Activated CD4-positive, CD25-positive, alpha-beta regulatory T cell treated with anti-CD3 and anti-CD28 coated beads, Interleukin-2, amount 50 U/mL, for 16 hours (primary cell): ENCODE measurements at regions not wholly inside any gene's neighbourhood (a gene's known extent, or its start where the extent isn't known, plus 50 kb on each side); places are given as distances from the start of the nearest gene placed in this dataset.

Source experiments
- DNase-seq: peaks from one replicate; pipeline ENCODE4 v3.0.0-alpha.2; 2020; ENCODE audit warnings: low read depth, low spot score

- no peak for DNase-seq
Measured at GRCh38 chr13:31441800-31442510, 242.2 kb downstream of the B3GLCT start.

GRCh38 chr13:31442571-31442970, 242.8 kb downstream of the B3GLCT start:
- DNase-seq: no peak

DNA sequence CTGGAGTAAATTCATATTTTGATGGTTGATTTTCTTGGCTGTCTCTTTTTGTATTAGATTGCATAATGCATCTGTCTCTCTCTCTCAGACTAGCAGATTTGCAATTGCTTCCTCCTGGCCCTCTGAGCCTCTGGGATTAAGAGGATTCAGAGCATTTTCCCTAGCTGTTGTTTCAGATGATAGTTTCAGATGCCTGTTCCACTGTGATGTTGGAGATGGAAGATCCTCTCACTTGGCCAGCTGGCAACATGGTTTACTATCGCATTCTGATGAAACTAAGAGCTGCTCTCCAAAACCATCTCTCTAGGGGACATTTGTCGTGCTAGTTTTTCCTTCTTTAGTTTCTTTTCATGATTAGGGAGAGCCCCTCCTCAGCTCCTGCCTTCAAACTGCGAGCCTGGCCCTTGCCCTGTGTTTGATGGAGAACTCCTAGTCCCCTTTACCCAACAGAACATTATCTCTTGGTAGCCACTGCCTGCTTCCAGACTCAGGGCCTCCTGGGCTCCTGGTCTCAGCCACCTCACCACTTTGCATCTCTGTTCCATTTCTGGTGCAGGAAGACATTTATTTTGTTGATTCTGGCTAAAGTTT, 244.6 kb downstream of the B3GLCT start:
- no peak for DNase-seq

DNA sequence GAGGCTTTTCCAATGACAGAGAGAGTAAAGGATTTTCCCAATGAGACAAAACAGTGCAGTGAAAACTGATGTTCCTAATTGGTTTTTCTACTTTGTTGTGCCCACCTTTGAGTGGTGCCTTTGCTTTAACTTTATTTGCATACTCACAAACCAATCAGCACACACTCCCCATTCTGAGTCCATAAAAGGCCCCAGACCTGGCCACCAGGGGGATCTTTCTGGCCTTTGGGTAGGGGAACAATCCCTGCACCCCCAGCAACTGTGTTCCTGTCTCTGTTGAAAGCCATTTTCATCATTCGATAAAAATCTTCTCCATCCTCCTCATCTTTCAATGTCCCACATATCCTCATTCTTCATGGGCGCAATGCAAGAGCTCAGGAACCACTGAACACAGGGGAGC, 252.8 kb downstream of the B3GLCT start:
- DNase-seq: no peak

DNA sequence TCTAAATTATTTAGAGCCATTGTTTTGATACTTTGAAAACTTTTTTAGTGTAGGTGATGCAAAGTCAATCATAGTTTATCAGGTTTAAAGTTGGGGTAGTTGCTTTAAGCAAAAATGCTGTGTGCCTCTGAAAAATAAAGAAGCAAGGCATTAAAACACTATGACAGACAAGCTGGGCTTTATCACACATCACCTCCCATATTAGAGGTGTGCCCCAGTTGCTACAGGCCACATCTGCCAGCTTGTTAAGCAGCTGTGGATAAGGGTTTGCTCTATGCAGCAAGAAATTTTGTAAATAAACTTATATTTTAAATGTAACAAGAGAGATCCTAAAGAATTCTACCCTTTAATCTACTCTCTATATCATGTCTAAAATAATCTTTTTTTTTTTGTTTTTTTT, 255.8 kb downstream of the B3GLCT start:
- DNase-seq: no peak

- DNase-seq: no peak
Measured at GRCh38 chr13:31456056-31456455, 256.3 kb downstream of the B3GLCT start.

GRCh38 chr13:31460061-31460460, 260.3 kb downstream of the B3GLCT start:
- DNase-seq: no peak

DNA sequence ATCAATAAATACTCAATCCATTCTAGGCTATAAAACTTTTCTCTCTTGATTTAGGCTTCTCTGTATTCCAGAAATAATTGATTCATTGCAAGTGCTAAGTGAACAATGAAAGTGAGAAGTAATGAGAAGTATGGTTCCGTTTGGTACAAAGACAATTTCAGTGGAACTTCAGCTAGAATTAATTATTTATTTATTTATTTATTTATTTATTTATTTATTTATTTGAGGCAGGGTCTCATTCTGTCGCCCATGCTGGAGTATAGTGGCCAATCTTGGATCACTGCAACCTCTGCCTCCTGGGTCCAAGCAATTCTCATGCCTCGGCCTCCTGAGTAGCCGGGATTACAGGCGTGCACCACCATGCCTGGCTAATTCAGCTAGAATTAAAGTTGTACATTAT, 262.1 kb downstream of the B3GLCT start:
- DNase-seq: no peak

- DNase-seq: no peak
Measured at GRCh38 chr13:31462766-31463165, 263.0 kb downstream of the B3GLCT start.

DNA sequence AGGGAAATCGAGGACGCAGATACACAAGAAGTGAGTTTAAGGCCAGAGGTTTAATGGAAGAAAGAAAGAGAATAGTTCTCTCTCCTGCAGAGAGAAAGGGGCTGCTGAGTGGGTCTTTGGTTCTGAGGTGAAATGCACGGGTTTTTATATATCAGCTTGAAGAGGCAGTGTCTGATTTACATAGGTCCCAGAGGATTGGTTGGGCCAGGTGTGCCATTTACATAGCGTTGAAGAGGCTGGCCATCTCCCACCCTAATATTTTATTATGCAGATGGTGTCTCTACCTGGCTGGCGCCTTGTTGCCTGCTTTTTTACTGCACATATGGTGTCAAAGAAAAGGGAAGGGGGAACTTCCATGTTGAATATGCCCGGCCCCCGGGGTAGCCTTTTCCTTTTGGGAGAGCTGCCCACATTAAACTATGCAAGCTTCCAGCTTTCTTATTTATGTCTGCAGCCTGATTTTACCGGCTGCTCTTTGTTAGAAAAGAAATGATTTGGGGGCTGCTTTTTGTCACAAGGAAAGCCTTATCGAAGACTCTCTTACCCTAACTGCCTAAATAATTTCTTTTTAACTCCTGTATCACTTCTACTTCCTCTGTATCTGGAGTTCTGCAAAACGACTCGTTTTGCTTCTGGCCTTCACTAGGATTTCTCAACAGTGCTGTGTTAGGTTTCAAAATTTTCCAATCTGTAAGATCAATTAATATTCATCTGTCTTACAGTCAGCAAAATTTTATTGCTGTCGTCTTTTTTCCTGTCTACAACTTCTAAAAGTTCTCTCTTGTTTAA, 268.5 kb downstream of the B3GLCT start:
- no peak for DNase-seq

GRCh38 chr13:31469377-31469776, 269.6 kb downstream of the B3GLCT start:
- DNase-seq: no peak

DNA sequence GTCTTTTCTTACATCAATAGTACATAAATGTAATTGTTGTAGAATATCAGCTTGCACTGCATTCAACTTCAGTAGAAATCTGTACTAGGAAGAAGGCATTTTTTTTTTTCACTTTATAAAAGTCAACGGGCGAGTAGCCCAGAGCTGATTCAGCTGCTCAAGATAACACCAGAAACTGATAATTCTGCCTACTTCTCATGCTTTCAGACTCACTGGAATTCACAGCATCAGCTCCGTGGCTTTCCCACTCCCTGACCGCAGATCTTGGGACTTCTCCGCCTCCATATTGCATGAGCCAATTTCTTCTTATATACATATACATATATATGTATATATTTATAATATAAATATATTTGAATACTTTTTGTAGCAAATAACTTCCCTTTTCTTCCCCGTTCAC, 263.1 kb upstream of the RXFP2 start:
- no peak for DNase-seq

DNA sequence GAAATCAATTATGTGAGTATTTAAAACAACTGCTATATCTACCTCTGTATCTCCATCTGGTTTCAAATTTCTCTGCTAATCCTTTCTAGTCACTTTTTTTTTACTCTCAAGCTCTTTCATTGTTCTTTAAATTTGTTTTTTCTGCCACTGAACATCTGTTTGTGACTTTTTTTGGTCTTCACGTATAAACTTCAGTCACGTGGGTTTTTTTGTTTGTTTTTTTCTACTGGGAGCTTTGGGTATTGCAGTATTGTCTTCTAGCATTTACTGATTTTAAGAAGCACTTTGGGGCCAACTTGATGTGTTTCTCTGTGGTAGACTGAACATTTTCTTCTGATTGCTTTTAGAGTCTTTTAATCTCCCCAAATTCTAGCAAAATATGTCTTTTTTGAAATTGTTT, 262.6 kb upstream of the RXFP2 start:
- no peak for DNase-seq

GRCh38 chr13:31477961-31478360, 261.4 kb upstream of the RXFP2 start:
- no peak for DNase-seq

DNA sequence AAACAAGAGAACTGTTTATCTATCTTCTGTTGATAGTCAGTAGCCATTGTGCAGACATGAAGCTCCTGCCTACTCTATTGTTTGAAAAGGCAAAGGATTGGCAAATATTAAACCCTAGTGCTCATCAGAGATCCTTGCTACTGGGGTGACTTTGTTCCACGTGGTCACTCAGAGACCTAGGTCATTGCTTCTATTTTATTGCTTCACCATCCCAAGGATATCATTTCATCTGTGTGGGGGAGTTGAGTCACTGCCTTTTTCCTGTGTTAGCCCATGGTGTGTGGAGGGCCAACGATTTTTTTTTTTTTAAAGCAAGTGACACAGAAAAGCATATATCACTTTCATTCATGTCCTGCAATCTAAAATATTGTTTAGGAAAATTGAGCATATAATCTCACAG, 254.1 kb upstream of the RXFP2 start:
- DNase-seq: no peak

GRCh38 chr13:31485651-31486051, 253.7 kb upstream of the RXFP2 start:
- DNase-seq: no peak

- no peak for DNase-seq
Measured at GRCh38 chr13:31495336-31495735, 244.0 kb upstream of the RXFP2 start.

DNA sequence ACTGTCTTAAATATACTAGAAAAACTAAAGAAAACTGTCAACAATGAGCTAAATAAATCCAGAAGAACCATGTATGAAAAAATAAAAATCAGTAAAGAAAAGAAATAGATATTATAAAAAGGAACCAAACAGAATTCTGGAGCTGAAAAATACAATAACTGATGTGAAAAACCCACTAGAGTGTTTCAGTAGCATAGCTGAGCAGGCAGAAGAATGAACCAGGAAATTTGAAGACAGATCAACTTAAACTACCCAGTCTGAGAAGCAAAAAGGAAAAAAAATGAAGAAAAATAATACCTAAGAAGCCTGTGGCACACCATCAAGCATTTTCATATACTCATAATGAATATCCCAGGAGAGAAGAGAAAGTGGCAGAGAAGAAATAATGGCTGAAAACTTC, 240.1 kb upstream of the RXFP2 start:
- no peak for DNase-seq

DNA sequence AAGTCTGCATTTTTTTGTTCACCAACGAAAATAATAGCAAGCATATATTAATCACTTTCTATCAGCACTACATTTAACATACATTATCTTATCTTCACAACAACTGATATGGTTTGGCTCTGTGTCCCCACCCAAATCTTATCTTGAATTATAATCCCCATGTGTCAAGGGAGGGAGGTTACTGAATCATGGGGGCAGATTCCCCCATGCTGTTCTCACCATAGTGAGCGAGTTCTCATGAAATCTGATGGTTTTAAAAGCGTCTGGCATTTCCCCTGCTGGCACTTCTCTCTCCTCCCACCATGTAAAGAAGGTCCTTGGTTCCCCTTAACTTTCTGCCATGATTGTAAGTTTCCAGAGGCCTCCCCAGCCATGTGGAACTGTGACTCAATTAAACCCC, 235.7 kb upstream of the RXFP2 start:
- no peak for DNase-seq

- no peak for DNase-seq
Measured at GRCh38 chr13:31504918-31505317, 234.4 kb upstream of the RXFP2 start.

DNA sequence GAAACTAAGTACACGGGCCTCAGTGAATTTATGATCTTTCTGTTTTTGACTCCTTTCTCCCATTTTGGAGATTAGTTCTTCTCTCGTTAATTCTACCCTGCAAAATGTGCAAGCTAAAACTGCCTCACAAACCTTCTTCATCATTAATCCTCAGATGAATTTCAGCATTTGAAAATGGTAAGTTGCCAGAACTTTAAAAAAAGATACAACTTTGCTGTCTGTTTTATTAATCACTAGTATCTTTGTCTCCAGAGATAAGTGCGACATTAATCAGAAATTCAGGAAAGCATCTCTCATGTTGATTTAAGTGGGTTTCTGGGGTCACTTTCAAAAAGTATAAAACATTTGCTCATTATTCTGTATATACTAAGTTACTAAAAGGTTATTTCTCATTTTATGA, 227.0 kb upstream of the RXFP2 start:
- DNase-seq: no peak

DNA sequence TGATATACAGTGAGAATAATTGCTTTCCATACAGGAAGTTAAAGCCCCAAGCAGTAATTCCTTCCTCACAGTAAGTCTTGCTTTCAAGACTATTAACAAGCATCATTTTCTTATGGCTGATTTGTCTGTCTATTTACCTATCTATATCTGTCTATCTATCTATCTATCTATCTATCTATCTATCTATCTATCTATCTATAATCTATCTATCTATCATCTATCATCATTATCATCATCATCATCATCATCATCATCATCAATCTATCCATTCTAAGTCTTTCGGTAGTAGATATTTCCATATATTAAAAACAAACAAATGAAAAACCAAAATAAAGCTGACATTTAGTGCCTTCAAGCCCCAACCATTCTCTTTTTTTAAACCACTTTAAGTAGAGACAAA, 224.4 kb upstream of the RXFP2 start:
- no peak for DNase-seq

GRCh38 chr13:31515427-31515826, 223.9 kb upstream of the RXFP2 start:
- no peak for DNase-seq
